ENCODE measurements at regions not wholly inside any gene's neighbourhood (a gene's known extent, or its start where the extent isn't known, plus 50 kb on each side); places are given as distances from the start of the nearest gene placed in this dataset.
"Not testable (repeated sequence)": the region's sequence is repeated elsewhere in the genome, so short reads cannot be mapped to it uniquely, and the experiment has no call there.

DNA sequence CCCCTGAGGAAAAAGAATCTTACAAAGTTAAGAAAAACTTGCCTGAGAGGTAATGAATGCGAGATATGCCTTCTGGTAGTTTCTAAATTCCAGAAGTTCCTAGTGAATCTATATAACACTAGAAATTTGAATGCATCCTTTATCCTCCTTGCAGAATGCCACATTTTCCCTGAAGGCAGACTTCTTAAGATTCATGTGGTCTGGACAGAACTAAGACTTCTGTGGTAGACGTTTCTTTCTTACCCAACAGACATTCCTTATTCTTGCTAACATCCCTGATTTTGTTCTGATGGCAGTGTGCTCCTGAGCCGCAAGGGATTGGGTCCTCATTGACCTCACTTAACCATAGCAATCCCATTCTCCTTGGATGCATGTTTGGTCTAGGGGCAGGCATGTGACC lies 121.3 kb upstream of the PAPPA2 start:
- H3K4me3 ChIP-seq (ENCODE audit: low read depth, low read length): no peak overlapping the region
- TF ChIP-seq, protein P1, sequence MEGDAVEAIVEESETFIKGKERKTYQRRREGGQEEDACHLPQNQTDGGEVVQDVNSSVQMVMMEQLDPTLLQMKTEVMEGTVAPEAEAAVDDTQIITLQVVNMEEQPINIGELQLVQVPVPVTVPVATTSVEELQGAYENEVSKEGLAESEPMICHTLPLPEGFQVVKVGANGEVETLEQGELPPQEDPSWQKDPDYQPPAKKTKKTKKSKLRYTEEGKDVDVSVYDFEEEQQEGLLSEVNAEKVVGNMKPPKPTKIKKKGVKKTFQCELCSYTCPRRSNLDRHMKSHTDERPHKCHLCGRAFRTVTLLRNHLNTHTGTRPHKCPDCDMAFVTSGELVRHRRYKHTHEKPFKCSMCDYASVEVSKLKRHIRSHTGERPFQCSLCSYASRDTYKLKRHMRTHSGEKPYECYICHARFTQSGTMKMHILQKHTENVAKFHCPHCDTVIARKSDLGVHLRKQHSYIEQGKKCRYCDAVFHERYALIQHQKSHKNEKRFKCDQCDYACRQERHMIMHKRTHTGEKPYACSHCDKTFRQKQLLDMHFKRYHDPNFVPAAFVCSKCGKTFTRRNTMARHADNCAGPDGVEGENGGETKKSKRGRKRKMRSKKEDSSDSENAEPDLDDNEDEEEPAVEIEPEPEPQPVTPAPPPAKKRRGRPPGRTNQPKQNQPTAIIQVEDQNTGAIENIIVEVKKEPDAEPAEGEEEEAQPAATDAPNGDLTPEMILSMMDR (IDR thresholded peaks at IDR 0.05; ENCODE audit: low read depth, low read length): no peak

GRCh38 chr1:176338877-176339276 lies 124.1 kb upstream of the PAPPA2 start:
- H3K4me3 ChIP-seq (ENCODE audit: low read depth, low read length): no peak overlapping the region
- TF ChIP-seq, protein P1 (IDR thresholded peaks at IDR 0.05; ENCODE audit: low read depth, low read length): no peak

- no peak overlapping the region for H3K4me3 ChIP-seq (ENCODE audit: low read depth, low read length)
- TF ChIP-seq, protein P1 (IDR thresholded peaks at IDR 0.05; ENCODE audit: low read depth, low read length): no peak
Observed at GRCh38 chr1:176330782-176331181, 123.7 kb upstream of the COP1 start.

- TF ChIP-seq, protein P1 (IDR thresholded peaks at IDR 0.05; ENCODE audit: low read depth, low read length): no peak
- no peak overlapping the region for H3K4me3 ChIP-seq (ENCODE audit: low read depth, low read length)
Observed at GRCh38 chr1:176325664-176326063, 118.6 kb upstream of the COP1 start.

DNA sequence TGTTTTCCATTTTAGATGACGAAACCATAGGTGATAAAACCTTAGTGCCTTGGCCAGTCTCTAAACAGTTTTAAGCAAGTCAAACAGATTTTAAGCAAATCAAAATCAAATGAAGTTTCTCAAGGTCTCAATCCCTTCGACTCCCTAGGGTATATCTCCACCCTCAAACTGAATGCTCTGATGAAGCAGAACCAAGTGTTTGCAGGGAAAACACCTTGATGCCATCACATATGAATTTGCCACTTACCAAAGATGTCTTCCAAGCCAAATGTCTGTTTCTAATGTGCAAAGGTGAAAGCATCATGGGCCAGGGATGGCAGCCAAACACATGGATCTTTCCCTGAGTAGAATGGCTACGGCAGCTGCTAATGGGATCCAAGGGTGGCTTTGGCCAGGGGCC lies 116.4 kb upstream of the COP1 start:
- H3K4me3 ChIP-seq (ENCODE audit: low read depth, low read length): no peak overlapping the region
- TF ChIP-seq, protein P1 (IDR thresholded peaks at IDR 0.05; ENCODE audit: low read depth, low read length): no peak

DNA sequence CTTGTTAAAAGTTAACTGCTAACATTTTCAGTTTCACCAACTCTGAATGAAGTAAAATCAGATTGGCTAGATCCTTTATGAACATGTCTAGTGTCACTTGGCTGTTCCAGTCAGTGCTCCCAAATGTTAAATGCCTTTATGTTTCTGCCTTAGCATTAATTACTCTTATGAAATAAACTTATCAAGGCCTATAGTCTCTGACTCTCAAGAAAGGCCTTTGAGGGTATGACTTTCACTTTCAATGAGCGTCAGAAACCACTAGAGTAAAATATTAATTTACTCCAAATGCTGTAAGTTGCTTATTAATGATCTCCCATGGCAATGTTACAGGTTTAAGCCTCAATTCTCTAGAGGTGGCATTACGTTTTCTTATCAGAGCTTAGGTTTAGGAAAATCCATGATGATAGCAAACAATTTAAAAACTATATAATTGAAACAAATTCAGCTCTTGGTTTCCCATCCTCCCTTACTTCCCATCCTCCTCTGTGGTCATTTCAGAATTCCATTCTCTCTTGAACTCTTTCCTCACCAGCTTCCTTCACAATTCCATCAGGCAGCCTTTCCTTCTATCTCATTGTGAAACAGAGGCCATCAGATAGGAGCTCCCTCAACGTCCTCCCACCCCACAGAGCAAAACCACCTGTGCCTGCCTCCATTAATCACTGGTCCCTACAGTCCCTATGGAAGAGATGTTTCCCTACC lies 108.6 kb upstream of the COP1 start:
- no peak overlapping the region for H3K4me3 ChIP-seq (ENCODE audit: low read depth, low read length)
- TF ChIP-seq, protein P1 (IDR thresholded peaks at IDR 0.05; ENCODE audit: low read depth, low read length): no peak

GRCh38 chr1:176296602-176297001 lies 89.5 kb upstream of the COP1 start:
- H3K4me3 ChIP-seq (ENCODE audit: low read depth, low read length): not testable (repeated sequence)

DNA sequence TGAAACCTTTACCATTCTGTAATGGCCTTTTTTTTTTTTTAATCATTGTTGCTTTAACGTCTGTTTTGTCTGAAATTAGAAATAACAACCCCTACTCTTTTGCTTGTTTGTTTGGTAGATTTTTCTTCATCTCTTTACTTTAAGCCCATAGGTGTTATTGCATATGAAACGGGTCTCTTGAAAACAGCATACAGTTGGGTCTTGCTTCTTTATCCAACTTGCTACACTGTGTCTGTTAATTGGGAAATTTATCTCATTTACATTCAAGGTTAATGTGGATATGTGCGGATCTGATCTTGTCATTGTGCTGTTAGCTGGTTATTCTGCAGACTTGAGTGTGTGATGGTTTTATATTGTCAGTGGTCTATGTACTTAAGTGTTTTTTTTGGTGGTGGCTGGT lies 78.9 kb upstream of the COP1 start:
- TF ChIP-seq, protein P1 (IDR thresholded peaks at IDR 0.05; ENCODE audit: low read depth, low read length): no peak
- no peak overlapping the region for H3K4me3 ChIP-seq (ENCODE audit: low read depth, low read length)
